HCT116 (cell line): ENCODE measurements at regions not wholly inside any gene's neighbourhood (a gene's known extent, or its start where the extent isn't known, plus 50 kb on each side); places are given as distances from the start of the nearest gene placed in this dataset.

Source experiments
- ATAC-seq: fragments of 200-7000 bp; cut with Tn5 transposase; 2 replicates; pipeline ENCODE4 v1.9.1; 2020; ENCODE audit warnings: mild to moderate bottlenecking, moderate library complexity
- BruUV-seq: library from RNA; stranded (reverse); fragments of 400-500 nt; replicated peaks from 2 replicates; lab custom pipeline; 2021; lab: Mats Ljungman, UMichigan
- CTCF ChIA-PET: fragments of 300-600 bp; sonication (Branson Sonifier 250); formaldehyde crosslinking; loops from one replicate; lab custom pipeline; 2021; ENCODE audit warnings: antibody characterized with exemption; lab: Charles Lee
- POLR2A ChIA-PET: fragments of 300-600, 350-600 bp; sonication (Branson Sonifier 250); formaldehyde crosslinking; loops from one replicate; lab custom pipeline; 2021; ENCODE audit warnings: antibody characterized with exemption; lab: Charles Lee
- RAD21 ChIA-PET, 2 experiments: fragments of 300-600 bp; sonication (Branson Sonifier 250); formaldehyde crosslinking; loops; one replicate each; lab custom pipeline; 2023; ENCODE audit warnings: low total read pairs in 2 of 2; ENCODE audit not compliant: uncharacterized antibody in 2 of 2, unreplicated experiment in 2 of 2, low non-redundant PET in 1 of 2; lab: Charles Lee
- DNase-seq: peaks from one replicate; pipeline ENCODE4 v3.0.0-alpha.2; 2010; ENCODE audit warnings: low read depth, low spot score
- H2AFZ ChIP-seq: fragments of 200-600 bp; shearing (Covaris generic), sonication (generic); 2 replicates; pipeline ENCODE4 v1.6.1; 2017; ENCODE audit warnings: low read depth, mixed run types, mixed read lengths, antibody characterized with exemption, low read length; ENCODE audit not compliant: poor library complexity, severe bottlenecking
- H3K27ac ChIP-seq: 2 replicates; pipeline ENCODE4 v1.5.1; 2012; ENCODE audit warnings: low read depth, low read length
- H3K27me3 ChIP-seq: fragments of 200-600 bp; sonication (generic); 2 replicates; pipeline ENCODE4 v1.6.1; 2016; ENCODE audit warnings: mixed run types, low read length, mixed read lengths; ENCODE audit not compliant: insufficient read depth
- H3K36me3 ChIP-seq, 2 experiments: fragments of 200-500 bp in 1 of 2; fragments of 200-600 bp in 1 of 2; sonication (Bioruptor generic) in 1 of 2; sonication (generic) in 1 of 2; 2 replicates each; pipeline versions ENCODE4 v1.5.1 to v1.6.1; 2014 to 2016; ENCODE audit warnings: low read length in 2 of 2, inconsistent platforms in 1 of 2, mixed read lengths in 1 of 2, mixed run types in 1 of 2; ENCODE audit not compliant: insufficient read depth in 2 of 2, control insufficient read depth in 1 of 2
- H3K4me1 ChIP-seq, 2 experiments: fragments of 200-600 bp in 1 of 2; sonication (generic) in 1 of 2; 2 replicates each; pipeline versions ENCODE4 v1.5.1 to v1.6.1; 2012 to 2017; ENCODE audit warnings: low read length in 2 of 2, inconsistent platforms in 1 of 2, mild to moderate bottlenecking in 1 of 2, mixed read lengths in 1 of 2, mixed run types in 1 of 2, moderate library complexity in 1 of 2; ENCODE audit not compliant: insufficient read depth in 2 of 2, control insufficient read depth in 1 of 2
- H3K4me2 ChIP-seq: fragments of 200-600 bp; sonication (generic); 2 replicates; pipeline ENCODE4 v1.6.1; 2017; ENCODE audit warnings: mixed run types, low read length, mixed read lengths
- H3K4me3 ChIP-seq, 2 experiments: fragments of 200-600 bp in 1 of 2; sonication (generic) in 1 of 2; replicated peaks in 1 of 2; 2 replicates each; pipeline ENCODE4 v1.5.1; 2011 to 2016; ENCODE audit warnings: low read length in 2 of 2, control low read depth in 1 of 2, low read depth in 1 of 2, mild to moderate bottlenecking in 1 of 2, mixed read lengths in 1 of 2, mixed run types in 1 of 2
- H3K79me2 ChIP-seq: fragments of 200-600 bp; sonication (generic); 2 replicates; pipeline ENCODE4 v1.6.1; 2017; ENCODE audit warnings: mild to moderate bottlenecking, mixed run types, low read length, moderate library complexity, mixed read lengths; ENCODE audit not compliant: insufficient read depth
- H3K9ac ChIP-seq: fragments of 200-600 bp; sonication (generic); 2 replicates; pipeline ENCODE4 v1.6.1; 2016; ENCODE audit warnings: low read length, mixed read lengths
- H3K9me2 ChIP-seq: fragments of 200-600 bp; sonication (generic), shearing (Covaris generic); 2 replicates; pipeline ENCODE4 v1.6.1; 2017; ENCODE audit warnings: mixed run types, mild to moderate bottlenecking, moderate library complexity; ENCODE audit not compliant: insufficient read depth
- H3K9me3 ChIP-seq, 2 experiments: fragments of 200-500 bp in 1 of 2; fragments of 200-600 bp in 1 of 2; sonication (Bioruptor generic) in 1 of 2; sonication (generic) in 1 of 2; 2 replicates each; pipeline ENCODE4 v1.6.1; 2014 to 2017; ENCODE audit warnings: low read length in 2 of 2, mixed read lengths in 2 of 2, inconsistent platforms in 1 of 2, low read depth in 1 of 2, mild to moderate bottlenecking in 1 of 2, mixed run types in 1 of 2, moderate library complexity in 1 of 2; ENCODE audit not compliant: control insufficient read depth in 1 of 2, insufficient read depth in 1 of 2
- H4K20me1 ChIP-seq: fragments of 200-600 bp; sonication (generic), shearing (Covaris generic); 2 replicates; pipeline ENCODE4 v1.6.1; 2017; ENCODE audit warnings: mixed run types, mild to moderate bottlenecking, moderate library complexity; ENCODE audit not compliant: insufficient read depth
- FOSL1 ChIP-seq: IDR thresholded peaks from 2 replicates; pipeline ENCODE4 v1.6.1; 2012; ENCODE audit warnings: low read depth
- MAX ChIP-seq: IDR thresholded peaks from 2 replicates; pipeline ENCODE4 v1.6.1; 2012
- RAD21 ChIP-seq: IDR thresholded peaks from 2 replicates; pipeline ENCODE4 v1.6.1; 2012; ENCODE audit warnings: low read depth, mild to moderate bottlenecking
- SP1 ChIP-seq: IDR thresholded peaks from 2 replicates; pipeline ENCODE4 v1.6.1; 2012; ENCODE audit warnings: low read depth
- intact Hi-C: fragments of 100-400 bp; cut with micrococcal nuclease; formaldehyde crosslinking; loops from 2 replicates; pipeline ENCODE4 v1.10.0; 2022

DNA sequence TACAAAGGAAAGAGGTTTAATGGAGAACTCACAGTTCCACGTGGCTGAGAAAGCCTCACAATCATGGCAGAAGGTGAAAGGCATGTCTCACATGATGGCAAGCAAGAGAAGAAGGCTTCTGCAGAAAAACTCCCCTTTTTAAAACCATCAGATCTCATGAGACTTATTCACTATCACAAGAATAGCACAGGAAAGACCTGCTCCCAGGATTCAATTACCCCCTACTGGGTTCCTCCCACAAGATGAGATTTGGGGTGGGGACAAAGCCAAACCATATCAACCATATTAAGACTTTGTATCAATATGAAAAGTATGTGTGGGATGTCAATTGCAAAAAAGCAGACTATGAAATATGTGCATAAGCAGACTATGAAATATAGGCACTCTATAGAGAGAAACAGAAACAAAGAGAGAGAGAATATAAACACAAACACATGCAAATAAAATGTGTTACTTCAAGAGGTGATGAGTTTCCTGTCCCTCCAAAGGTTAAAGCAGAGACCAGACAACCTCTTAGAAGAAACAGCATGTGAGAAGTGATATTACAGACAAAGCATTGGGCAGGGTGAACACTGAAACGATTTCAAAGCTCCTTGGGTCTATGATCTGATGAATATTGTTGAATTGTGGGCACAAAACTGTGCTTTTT is 151.2 kb upstream of the KRR1 start:
- 0 out of 4 replicates have a peak, but pooled peaks cover 0 to 3% of the 10 kb centered on the region in 2 experiments for H3K36me3 ChIP-seq
- intact Hi-C loops, result loop anchor here (5.0 kb wide), 1 partner anchor 200 kb away; no protein-coding TSS in a partner anchor
- H2AFZ ChIP-seq, result no peak overlapping the region
- ChIA-PET CTCF (no interaction called here), POLR2A (interaction anchor here (1.1 to 2.6 kb wide), 5 partner anchors 9 to 62 kb away, joined by 3 to 14 read pairs (median 7); no protein-coding TSS in a partner anchor), RAD21 (interaction anchor here in 1 of 2 experiments (0.5 kb wide), 1 partner anchor 41 kb away, joined by 3 read pairs; no protein-coding TSS in a partner anchor)
- H3K9me2 ChIP-seq, result no peaks in the 10 kb centered on the region
- no peaks in the 10 kb centered on the region for H3K79me2 ChIP-seq
- H3K27ac ChIP-seq, result peak overlapping the region; percentile 99
- peak overlapping the region; percentile 64; the same call in 1 of the 2 replicates for H3K9ac ChIP-seq
- TF ChIP-seq MAX (0 out of 2 replicates have a peak, but pooled peaks have one; percentile 14), FOSL1 (no peak)
- H3K4me3 ChIP-seq, result no peak overlapping the region
- no peaks in the 10 kb centered on the region for H4K20me1 ChIP-seq
- BruUV-seq, result no TSS peak
- ATAC-seq, result no peak
- no peak for DNase-seq
- H3K9me3 ChIP-seq, result no peaks in the 10 kb centered on the region
- peak overlapping the region; percentile 20 for H3K4me2 ChIP-seq
- peaks cover 89 to 97% of the 10 kb centered on the region in 2 experiments for H3K4me1 ChIP-seq
- H3K27me3 ChIP-seq, result no peaks in the 10 kb centered on the region

DNA sequence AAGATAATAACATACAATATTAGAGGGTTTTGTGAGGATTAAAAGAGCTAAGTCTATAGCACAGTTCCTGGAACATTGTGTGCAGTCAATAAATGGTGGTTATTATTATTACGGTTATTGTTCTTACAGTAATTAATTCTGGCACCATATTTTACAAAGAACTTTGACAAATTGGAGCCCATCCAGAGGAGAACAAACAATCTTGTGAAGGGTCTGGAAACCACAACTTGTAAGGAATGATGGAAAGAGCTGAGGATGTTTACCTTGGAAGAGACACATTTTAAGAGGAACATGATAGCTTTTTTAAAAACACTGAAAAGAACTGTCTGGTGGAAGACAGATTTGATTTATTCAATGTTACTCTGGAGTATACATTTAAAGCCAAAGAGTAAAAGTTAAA is 150.5 kb upstream of the KRR1 start:
- Histone ChIP-seq H2AFZ (no peak overlapping the region), H3K4me3 (no peak overlapping the region), H3K9me3 (no peaks in the 10 kb centered on the region), H4K20me1 (no peaks in the 10 kb centered on the region), H3K27me3 (no peaks in the 10 kb centered on the region), H3K27ac (peak overlapping the region; percentile 99), H3K36me3 (0 out of 4 replicates have a peak, but pooled peaks cover 0 to 3% of the 10 kb centered on the region in 2 experiments), H3K9ac (peak overlapping the region; percentile 64; the same call in 1 of the 2 replicates), H3K4me2 (peak overlapping the region; percentile 56; the same call in 1 of the 2 replicates), H3K4me1 (peaks cover 90 to 97% of the 10 kb centered on the region in 2 experiments), H3K79me2 (no peaks in the 10 kb centered on the region), H3K9me2 (no peaks in the 10 kb centered on the region)
- BruUV-seq, result no TSS peak
- no peak for TF ChIP-seq RAD21
- peak; percentile 36; the same call in 1 of the 2 replicates for TF ChIP-seq SP1
- ChIA-PET RAD21 (no interaction called here), CTCF (no interaction called here), POLR2A (interaction anchor here (1.1 to 12.3 kb wide), 8 partner anchors 10 to 362 kb away, joined by 3 to 271 read pairs (median 8); no protein-coding TSS in a partner anchor)
- ATAC-seq (no peak), DNase-seq (no peak)
- intact Hi-C loops, result loop anchor here (2.0 to 5.0 kb wide), 2 partner anchors 200 to 667 kb away; no protein-coding TSS in a partner anchor
